GM20000 (cell line): ENCODE measurements at regions not wholly inside any gene's neighbourhood (a gene's known extent, or its start where the extent isn't known, plus 50 kb on each side); places are given as distances from the start of the nearest gene placed in this dataset.
"Not testable (repeated sequence)": the region's sequence is repeated elsewhere in the genome, so short reads cannot be mapped to it uniquely, and the experiment has no call there.

Experiments
- DNase-seq: peaks from one replicate; pipeline ENCODE4 v3.0.0; 2012; ENCODE audit warnings: low spot score
- CTCF ChIP-seq: IDR thresholded peaks from 2 replicates; pipeline ENCODE4 v1.5.1; 2012; ENCODE audit warnings: mild to moderate bottlenecking, control low read depth; ENCODE audit errors: extremely low read depth, missing control alignments

DNA sequence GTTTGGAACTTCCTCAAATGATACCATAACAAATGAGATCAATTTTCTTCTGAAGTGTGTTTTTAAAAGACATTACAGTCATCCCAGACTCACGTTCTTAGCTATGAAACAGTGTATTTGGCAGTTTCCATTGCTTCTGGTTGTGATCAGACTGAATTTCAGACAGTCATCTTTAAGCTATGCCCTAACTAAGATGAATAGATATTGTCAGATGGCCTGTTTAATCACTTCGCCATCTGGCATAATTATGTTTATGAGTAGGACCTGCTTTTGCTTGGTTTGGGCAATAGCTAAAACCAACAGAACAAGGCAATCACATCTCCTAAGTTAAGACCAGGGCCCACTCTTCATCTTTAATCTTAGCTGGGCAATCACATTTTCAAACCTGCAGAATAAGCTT lies 313.1 kb downstream of the SV2B start:
- no peak for TF ChIP-seq CTCF
- no peak for DNase-seq

DNA sequence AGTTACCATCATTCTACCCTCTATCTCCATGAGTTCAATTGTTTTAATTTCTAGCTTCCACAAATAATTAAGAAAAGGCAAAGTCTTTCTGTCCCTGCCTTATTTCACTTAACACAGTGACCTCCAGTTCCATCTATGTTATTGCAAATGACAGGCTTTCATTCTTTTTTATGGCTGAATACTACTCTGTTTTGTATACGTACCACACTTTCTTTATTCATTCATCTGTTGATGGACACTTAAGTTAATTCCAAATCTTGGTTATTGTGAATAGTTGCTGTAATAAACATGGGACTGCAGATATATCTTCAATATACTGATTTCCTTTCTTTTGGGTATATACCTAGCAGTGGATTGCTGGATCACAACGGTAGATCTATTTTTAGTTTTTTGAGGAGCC lies 314.1 kb downstream of the SV2B start:
- DNase-seq = no peak
- TF ChIP-seq CTCF = no peak

DNA sequence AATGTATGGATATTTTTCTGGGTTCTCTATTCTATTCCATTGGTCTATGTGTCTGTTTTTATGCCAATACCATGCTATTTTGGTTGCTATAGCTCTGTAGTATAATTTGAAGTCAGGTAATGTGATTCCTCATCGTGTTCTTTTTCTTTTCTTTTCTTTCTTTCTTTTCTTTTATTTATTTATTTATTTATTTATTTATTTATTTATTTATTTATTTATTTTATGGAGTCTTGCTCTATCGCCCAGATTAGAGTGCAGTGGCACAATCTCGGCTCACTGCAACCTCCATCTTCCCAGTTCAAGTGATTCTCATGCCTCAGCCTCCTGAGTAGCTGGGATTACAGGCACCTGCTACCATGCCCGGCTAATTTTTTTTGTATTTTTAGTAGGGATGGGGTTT lies 315.2 kb downstream of the SV2B start:
- not testable (repeated sequence) for DNase-seq

DNA sequence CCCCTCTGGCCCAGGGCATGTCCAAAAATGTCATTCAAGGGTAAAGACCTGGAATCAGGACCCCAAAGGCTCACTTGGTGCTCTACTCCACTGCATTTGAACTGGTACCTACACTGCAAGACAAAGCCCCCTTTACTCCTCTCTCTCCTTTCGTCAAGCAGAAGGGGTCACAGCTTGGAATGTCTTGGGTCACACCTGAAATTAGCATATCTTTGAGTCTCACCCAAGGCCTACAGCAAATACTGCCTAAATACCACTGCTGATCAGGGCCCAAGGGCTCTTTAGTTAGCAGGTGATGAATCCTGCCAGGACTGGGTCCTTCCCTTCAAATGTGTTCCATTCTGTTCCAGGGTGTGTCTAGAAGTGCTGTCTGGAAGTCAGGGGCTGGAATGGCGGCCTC lies 320.6 kb downstream of the SV2B start:
- TF ChIP-seq CTCF = no peak
- DNase-seq = no peak

- DNase-seq = no peak
Observed at GRCh38 chr15:91422797-91423196, 322.7 kb downstream of the SV2B start.

GRCh38 chr15:91424001-91424400 lies 323.9 kb downstream of the SV2B start:
- TF ChIP-seq CTCF = no peak
- no peak for DNase-seq

More at GRCh38 chr15:91422797-91423196, 322.7 kb downstream of the SV2B start:
- no peak for TF ChIP-seq CTCF

GRCh38 chr15:91426412-91426811 lies 326.4 kb downstream of the SV2B start:
- TF ChIP-seq CTCF = no peak
- DNase-seq = no peak

DNA sequence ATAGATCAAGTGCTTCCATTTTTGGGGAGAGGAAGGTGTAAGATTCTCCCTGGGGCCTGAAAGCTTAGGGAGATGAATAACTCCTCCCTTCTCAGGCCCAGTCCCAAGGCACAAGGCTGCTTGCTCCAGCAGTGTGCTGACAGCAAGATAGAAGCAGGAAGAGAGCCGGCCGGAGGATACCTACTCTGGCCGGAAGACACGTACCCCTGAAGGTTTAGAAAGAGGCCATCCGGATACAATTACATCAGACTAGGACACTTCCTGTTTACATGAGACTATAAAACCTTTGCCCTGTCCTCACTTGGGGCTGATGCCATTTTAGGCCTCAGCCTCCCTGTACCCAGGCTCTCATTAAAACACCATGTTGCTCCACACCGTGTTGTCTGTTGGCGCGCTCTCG lies 329.9 kb downstream of the SV2B start:
- TF ChIP-seq CTCF = no peak
- DNase-seq = no peak
